ACC112 (cell line): ENCODE measurements at regions not wholly inside any gene's neighbourhood (a gene's known extent, or its start where the extent isn't known, plus 50 kb on each side); places are given as distances from the start of the nearest gene placed in this dataset.
"Not testable (repeated sequence)": the region's sequence is repeated elsewhere in the genome, so short reads cannot be mapped to it uniquely, and the experiment has no call there.

Experiments used
- H2AFZ ChIP-seq: fragments of 200-600 bp; sonication (generic); one replicate; pipeline ENCODE4 v1.6.0; 2017; ENCODE audit warnings: antibody characterized with exemption, low read length; ENCODE audit not compliant: unreplicated experiment
- H3K27ac ChIP-seq: fragments of 200-600 bp; sonication (generic); 2 replicates; pipeline ENCODE4 v1.5.1; 2014; ENCODE audit warnings: low read depth, mild to moderate bottlenecking, antibody characterized with exemption, low read length, moderate library complexity
- H3K27me3 ChIP-seq: fragments of 200-600 bp; sonication (generic); 2 replicates; pipeline ENCODE4 v1.6.1; 2014; ENCODE audit warnings: mild to moderate bottlenecking, antibody characterized with exemption, low read length, moderate library complexity, mixed read lengths; ENCODE audit not compliant: insufficient read depth
- H3K36me3 ChIP-seq: fragments of 200-600 bp; sonication (generic); 2 replicates; pipeline ENCODE4 v1.6.1; 2016; ENCODE audit warnings: mild to moderate bottlenecking, antibody characterized with exemption, low read length, moderate library complexity, mixed read lengths; ENCODE audit not compliant: insufficient read depth
- H3K4me1 ChIP-seq: fragments of 200-600 bp; sonication (generic); one replicate; pipeline ENCODE4 v1.6.1; 2016; ENCODE audit warnings: low read length, mixed read lengths; ENCODE audit not compliant: insufficient read depth, unreplicated experiment, control insufficient read depth
- H3K4me3 ChIP-seq: fragments of 200-600 bp; sonication (generic); 2 replicates; pipeline ENCODE4 v1.5.1; 2014; ENCODE audit warnings: mild to moderate bottlenecking, low read depth, low read length
- H3K79me2 ChIP-seq: fragments of 200-600 bp; sonication (generic); one replicate; pipeline ENCODE4 v1.6.0; 2016; ENCODE audit warnings: low read length; ENCODE audit not compliant: control insufficient read depth, unreplicated experiment, insufficient read depth

- H3K36me3 ChIP-seq, H3K4me3 ChIP-seq: not testable (repeated sequence)
Observed at GRCh38 chr3:80709597-80710322, 942.0 kb upstream of the ROBO1 start.

GRCh38 chr3:80705290-80705689 lies 937.5 kb upstream of the ROBO1 start:
- Histone ChIP-seq H3K4me3 (no peak overlapping the region), H3K4me1 (no peaks in the 10 kb centered on the region), H2AFZ (no peak overlapping the region), H3K27ac (no peak overlapping the region), H3K79me2 (no peaks in the 10 kb centered on the region), H3K36me3 (no peaks in the 10 kb centered on the region), H3K27me3 (no peaks in the 10 kb centered on the region)

More at GRCh38 chr3:80709597-80710322, 942.0 kb upstream of the ROBO1 start:
- H3K27me3 ChIP-seq, H3K27ac ChIP-seq, H3K79me2 ChIP-seq, H2AFZ ChIP-seq, H3K4me1 ChIP-seq: not testable (repeated sequence)

- Histone ChIP-seq H3K4me1 (no peaks in the 10 kb centered on the region), H3K36me3 (no peaks in the 10 kb centered on the region)
Observed at GRCh38 chr3:80701349-80701748, 933.6 kb upstream of the ROBO1 start.

GRCh38 chr3:80697291-80697690 lies 929.5 kb upstream of the ROBO1 start:
- Histone ChIP-seq H3K4me1 (no peaks in the 10 kb centered on the region), H2AFZ (no peak overlapping the region), H3K36me3 (no peaks in the 10 kb centered on the region), H3K79me2 (no peaks in the 10 kb centered on the region), H3K27me3 (no peaks in the 10 kb centered on the region; the same call in 1 of the 2 replicates), H3K27ac (no peak overlapping the region), H3K4me3 (no peak overlapping the region)

More at GRCh38 chr3:80701349-80701748, 933.6 kb upstream of the ROBO1 start:
- H2AFZ ChIP-seq: no peak overlapping the region
- no peak overlapping the region for H3K27ac ChIP-seq
- H3K4me3 ChIP-seq: no peak overlapping the region
- no peaks in the 10 kb centered on the region for H3K79me2 ChIP-seq
- no peaks in the 10 kb centered on the region; the same call in 1 of the 2 replicates for H3K27me3 ChIP-seq

GRCh38 chr3:80696280-80696679 lies 928.5 kb upstream of the ROBO1 start:
- no peak overlapping the region for H3K4me3 ChIP-seq
- no peaks in the 10 kb centered on the region for H3K4me1 ChIP-seq
- H2AFZ ChIP-seq: no peak overlapping the region
- H3K79me2 ChIP-seq: no peaks in the 10 kb centered on the region
- no peaks in the 10 kb centered on the region; the same call in 1 of the 2 replicates for H3K27me3 ChIP-seq
- no peak overlapping the region for H3K27ac ChIP-seq
- no peaks in the 10 kb centered on the region for H3K36me3 ChIP-seq

GRCh38 chr3:80688814-80689213 lies 921.0 kb upstream of the ROBO1 start:
- no peak overlapping the region for H3K27ac ChIP-seq
- no peaks in the 10 kb centered on the region for H3K79me2 ChIP-seq
- no peak overlapping the region for H3K4me3 ChIP-seq
- H3K4me1 ChIP-seq: no peaks in the 10 kb centered on the region
- H2AFZ ChIP-seq: no peak overlapping the region
- no peaks in the 10 kb centered on the region for H3K27me3 ChIP-seq
- no peaks in the 10 kb centered on the region for H3K36me3 ChIP-seq

GRCh38 chr3:80682951-80683350 lies 915.2 kb upstream of the ROBO1 start:
- no peaks in the 10 kb centered on the region for H3K27me3 ChIP-seq
- H3K27ac ChIP-seq: no peak overlapping the region
- H3K79me2 ChIP-seq: no peaks in the 10 kb centered on the region
- no peak overlapping the region for H3K4me3 ChIP-seq
- H2AFZ ChIP-seq: no peak overlapping the region
- H3K36me3 ChIP-seq: no peaks in the 10 kb centered on the region
- H3K4me1 ChIP-seq: peaks cover 2% of the 10 kb centered on the region

GRCh38 chr3:80682235-80682634 lies 914.4 kb upstream of the ROBO1 start:
- Histone ChIP-seq H3K27me3 (no peaks in the 10 kb centered on the region), H3K36me3 (no peaks in the 10 kb centered on the region), H3K79me2 (no peaks in the 10 kb centered on the region), H3K4me1 (peaks cover 9% of the 10 kb centered on the region), H2AFZ (no peak overlapping the region), H3K27ac (no peak overlapping the region), H3K4me3 (no peak overlapping the region)

- Histone ChIP-seq H2AFZ (no peak overlapping the region), H3K79me2 (no peaks in the 10 kb centered on the region), H3K36me3 (no peaks in the 10 kb centered on the region), H3K27me3 (no peaks in the 10 kb centered on the region), H3K4me1 (peaks cover 10% of the 10 kb centered on the region), H3K27ac (no peak overlapping the region), H3K4me3 (no peak overlapping the region)
Observed at GRCh38 chr3:80677796-80678195, 910.0 kb upstream of the ROBO1 start.

- Histone ChIP-seq H3K79me2 (no peaks in the 10 kb centered on the region), H3K4me3 (no peak overlapping the region), H3K36me3 (no peaks in the 10 kb centered on the region), H2AFZ (no peak overlapping the region), H3K4me1 (peaks cover 10% of the 10 kb centered on the region), H3K27me3 (no peaks in the 10 kb centered on the region), H3K27ac (no peak overlapping the region)
Observed at GRCh38 chr3:80676866-80677265, 909.1 kb upstream of the ROBO1 start.

GRCh38 chr3:80676261-80676660 lies 908.5 kb upstream of the ROBO1 start:
- Histone ChIP-seq H3K79me2 (no peaks in the 10 kb centered on the region), H3K4me1 (peaks cover 10% of the 10 kb centered on the region), H3K27ac (no peak overlapping the region), H2AFZ (no peak overlapping the region), H3K36me3 (no peaks in the 10 kb centered on the region), H3K4me3 (no peak overlapping the region), H3K27me3 (no peaks in the 10 kb centered on the region)
